ENCODE measurements at regions not wholly inside any gene's neighbourhood (a gene's known extent, or its start where the extent isn't known, plus 50 kb on each side); places are given as distances from the start of the nearest gene placed in this dataset.
A peak's percentile ranks its signal among the peaks of the same experiment; 100 is the strongest.

GRCh38 chr1:109852221-109853015 is 58.2 kb upstream of the CSF1 start:
- TF ChIP-seq YY1 (IDR thresholded peaks at IDR 0.05; ENCODE audit: low read depth) = peak; percentile 47; the same call in 1 of the 2 replicates

- no peak for TF ChIP-seq MAX (IDR thresholded peaks at IDR 0.05)
- TF ChIP-seq CEBPB (IDR thresholded peaks at IDR 0.05) = no peak
- TF ChIP-seq EGR1 (IDR thresholded peaks at IDR 0.05) = no peak
- TF ChIP-seq EP300 (IDR thresholded peaks at IDR 0.05; ENCODE audit: borderline replicate concordance) = no peak
- TF ChIP-seq TAF1 (IDR thresholded peaks at IDR 0.05; ENCODE audit: low read depth) = no peak
- TF ChIP-seq CREB1 (IDR thresholded peaks at IDR 0.05; ENCODE audit: low read depth) = no peak
- no peak for TF ChIP-seq USF1 (IDR thresholded peaks at IDR 0.05)
- TF ChIP-seq TCF12 (IDR thresholded peaks at IDR 0.05; ENCODE audit: low read depth) = no peak
- TF ChIP-seq NFIC (IDR thresholded peaks at IDR 0.05) = no peak
Observed at GRCh38 chr1:109850827-109851226, 59.8 kb upstream of the CSF1 start.

GRCh38 chr1:109850194-109850593 is 60.5 kb upstream of the CSF1 start:
- TF ChIP-seq FOXM1 (IDR thresholded peaks at IDR 0.05; ENCODE audit: borderline replicate concordance, low read depth) (no peak), MAX (IDR thresholded peaks at IDR 0.05) (no peak), REST (IDR thresholded peaks at IDR 0.05; ENCODE audit: low read depth) (no peak), NFIC (IDR thresholded peaks at IDR 0.05) (no peak), CEBPB (IDR thresholded peaks at IDR 0.05) (no peak), TCF12 (IDR thresholded peaks at IDR 0.05; ENCODE audit: low read depth) (no peak), ZBTB7A (IDR thresholded peaks at IDR 0.05; ENCODE audit: low read depth) (no peak), USF1 (IDR thresholded peaks at IDR 0.05) (no peak), TAF1 (IDR thresholded peaks at IDR 0.05; ENCODE audit: low read depth) (no peak), TEAD4 (IDR thresholded peaks at IDR 0.05) (no peak), EP300 (IDR thresholded peaks at IDR 0.05; ENCODE audit: borderline replicate concordance) (no peak), RAD21 (IDR thresholded peaks at IDR 0.05; ENCODE audit: low read depth) (no peak), CREB1 (IDR thresholded peaks at IDR 0.05; ENCODE audit: low read depth) (no peak), EGR1 (IDR thresholded peaks at IDR 0.05) (no peak)

- no peak for TF ChIP-seq FOXM1 (IDR thresholded peaks at IDR 0.05; ENCODE audit: borderline replicate concordance, low read depth)
- no peak for TF ChIP-seq EGR1 (IDR thresholded peaks at IDR 0.05)
- TF ChIP-seq CEBPB (IDR thresholded peaks at IDR 0.05) = no peak
- TF ChIP-seq YY1 (IDR thresholded peaks at IDR 0.05; ENCODE audit: low read depth) = no peak
- TF ChIP-seq TCF12 (IDR thresholded peaks at IDR 0.05; ENCODE audit: low read depth) = no peak
- TF ChIP-seq RAD21 (IDR thresholded peaks at IDR 0.05; ENCODE audit: low read depth) = no peak
- TF ChIP-seq ZBTB7A (IDR thresholded peaks at IDR 0.05; ENCODE audit: low read depth) = no peak
- no peak for TF ChIP-seq CREB1 (IDR thresholded peaks at IDR 0.05; ENCODE audit: low read depth)
- TF ChIP-seq MAX (IDR thresholded peaks at IDR 0.05) = no peak
- TF ChIP-seq TAF1 (IDR thresholded peaks at IDR 0.05; ENCODE audit: low read depth) = no peak
- TF ChIP-seq NFIC (IDR thresholded peaks at IDR 0.05) = no peak
- no peak for TF ChIP-seq USF1 (IDR thresholded peaks at IDR 0.05)
- TF ChIP-seq EP300 (IDR thresholded peaks at IDR 0.05; ENCODE audit: borderline replicate concordance) = no peak
- no peak for TF ChIP-seq REST (IDR thresholded peaks at IDR 0.05; ENCODE audit: low read depth)
Observed at GRCh38 chr1:109849655-109850054, 61.0 kb upstream of the CSF1 start.

GRCh38 chr1:109847251-109847650 is 63.4 kb upstream of the CSF1 start:
- TF ChIP-seq CREB1 (IDR thresholded peaks at IDR 0.05; ENCODE audit: low read depth) (no peak), YY1 (IDR thresholded peaks at IDR 0.05; ENCODE audit: low read depth) (no peak), ZBTB7A (IDR thresholded peaks at IDR 0.05; ENCODE audit: low read depth) (no peak), USF1 (IDR thresholded peaks at IDR 0.05) (no peak), TEAD4 (IDR thresholded peaks at IDR 0.05) (no peak), TAF1 (IDR thresholded peaks at IDR 0.05; ENCODE audit: low read depth) (no peak), CEBPB (IDR thresholded peaks at IDR 0.05) (no peak), NFIC (IDR thresholded peaks at IDR 0.05) (no peak), FOXM1 (IDR thresholded peaks at IDR 0.05; ENCODE audit: borderline replicate concordance, low read depth) (no peak), EP300 (IDR thresholded peaks at IDR 0.05; ENCODE audit: borderline replicate concordance) (no peak), RAD21 (IDR thresholded peaks at IDR 0.05; ENCODE audit: low read depth) (no peak), REST (IDR thresholded peaks at IDR 0.05; ENCODE audit: low read depth) (no peak)

Data from Ishikawa (cell line).